IPS-NIHi7 (cell line): ENCODE measurements at regions not wholly inside any gene's neighbourhood (a gene's known extent, or its start where the extent isn't known, plus 50 kb on each side); places are given as distances from the start of the nearest gene placed in this dataset.

Source experiments
- DNase-seq: peaks from one replicate; pipeline ENCODE4 v3.0.0; 2012; ENCODE audit warnings: mixed read lengths; ENCODE audit errors: extremely low spot score

DNA sequence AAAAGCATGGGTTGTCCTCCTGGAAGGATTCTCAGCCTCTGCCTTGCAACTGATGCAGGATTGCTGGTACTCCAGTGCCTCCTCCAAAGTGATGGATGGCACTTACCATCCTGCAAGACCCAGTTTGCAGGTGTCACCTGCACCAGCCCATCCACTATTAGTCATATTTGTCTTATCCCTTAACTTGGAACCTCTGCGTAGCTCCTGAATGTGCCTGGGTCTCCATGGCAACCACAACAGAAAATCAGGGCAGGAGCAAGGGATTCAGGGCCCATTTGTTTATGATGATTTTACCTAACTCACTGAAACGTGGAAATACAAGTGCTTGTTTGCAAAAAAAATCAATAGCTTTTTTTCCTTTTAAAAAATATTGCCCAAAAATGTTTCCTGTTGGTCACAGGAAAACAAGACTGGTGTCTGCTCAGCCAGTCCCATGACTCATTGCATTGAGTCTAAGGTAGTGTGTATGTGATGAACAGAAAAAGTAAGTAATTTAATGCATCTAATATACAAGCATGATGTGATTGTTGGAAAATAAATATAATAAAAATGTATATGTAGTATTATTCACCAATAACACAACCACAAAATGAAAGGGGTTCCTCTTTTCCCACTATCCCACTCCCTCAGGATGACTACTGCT is 1196.3 kb upstream of the TMEM132C start:
- DNase-seq: no peak

GRCh38 chr12:127074161-127074560 is 1192.8 kb upstream of the TMEM132C start:
- no peak for DNase-seq

GRCh38 chr12:127075981-127076380 is 1191.0 kb upstream of the TMEM132C start:
- DNase-seq: no peak

DNA sequence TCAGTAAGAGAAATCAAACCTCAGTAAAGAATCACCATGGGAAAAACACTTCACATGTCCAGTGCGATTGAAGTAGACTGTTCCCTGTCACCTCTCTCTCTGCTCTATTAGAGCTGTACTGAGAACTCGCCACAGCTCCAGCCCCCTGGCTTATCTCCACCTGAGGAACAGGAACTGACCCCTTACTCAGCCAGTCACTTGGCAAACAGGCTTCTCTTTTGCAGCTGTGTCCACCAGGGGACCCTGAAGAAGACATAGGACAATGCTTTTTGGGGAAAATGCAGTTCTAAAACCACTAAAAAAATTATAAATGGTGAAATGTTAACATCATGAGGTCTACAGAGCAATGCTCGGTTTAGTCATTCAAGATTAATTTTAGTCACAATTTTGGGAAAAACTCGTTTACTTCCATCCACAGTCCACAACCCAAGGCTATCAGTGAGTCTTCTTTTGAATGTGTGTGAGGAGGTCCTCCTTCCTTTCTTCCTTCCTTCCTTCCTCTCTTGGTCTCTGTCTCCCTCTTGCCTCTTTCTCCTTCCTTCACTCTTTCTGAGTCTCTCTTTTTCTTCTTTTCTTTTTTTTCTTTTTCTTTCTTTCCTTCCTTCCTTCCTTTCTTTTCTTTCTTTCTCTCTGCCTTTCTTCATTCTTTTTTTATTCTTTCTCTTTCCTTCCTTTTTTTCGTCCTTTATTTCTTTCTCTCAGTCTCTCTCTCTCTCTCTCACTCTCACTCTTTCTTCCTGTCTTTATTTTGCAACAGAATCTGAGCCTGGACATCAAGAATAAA is 1189.5 kb upstream of the TMEM132C start:
- DNase-seq: peak; percentile 27

DNA sequence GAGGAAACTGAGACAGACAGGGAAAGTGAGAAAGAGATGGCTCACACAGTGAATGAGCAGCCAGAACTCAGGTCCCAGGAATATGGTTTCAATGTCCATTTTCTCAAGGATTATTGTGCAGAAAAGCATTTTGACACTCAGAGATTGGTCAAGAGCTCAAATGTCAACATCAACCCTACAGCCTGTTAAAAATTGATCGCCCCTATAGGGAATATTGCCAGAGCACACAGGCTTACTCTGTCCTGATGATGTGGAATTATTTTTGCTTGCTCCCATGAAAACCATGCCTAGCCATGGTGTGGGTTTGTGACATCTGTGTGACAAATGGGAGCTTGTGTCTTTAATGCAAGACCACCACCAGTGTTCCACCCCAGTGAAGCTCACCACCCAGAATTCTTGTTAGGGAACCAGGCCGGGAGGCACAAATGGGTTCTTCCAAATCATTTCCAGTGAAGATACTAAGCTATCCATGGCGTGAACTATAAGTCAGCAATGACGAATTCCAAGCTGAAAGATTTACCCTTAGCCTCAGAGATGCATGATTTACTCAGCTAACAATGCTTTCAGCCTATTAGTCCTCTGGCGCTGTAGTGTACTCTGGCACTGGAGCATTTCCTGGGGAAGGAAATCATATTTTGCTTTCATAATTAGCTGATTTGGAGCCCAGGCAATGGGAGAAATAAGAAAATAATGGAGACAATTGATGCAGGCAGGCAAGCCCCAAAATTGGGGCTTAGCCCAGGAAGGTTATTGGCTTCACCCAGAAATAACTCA is 1188.2 kb upstream of the TMEM132C start:
- no peak for DNase-seq

DNA sequence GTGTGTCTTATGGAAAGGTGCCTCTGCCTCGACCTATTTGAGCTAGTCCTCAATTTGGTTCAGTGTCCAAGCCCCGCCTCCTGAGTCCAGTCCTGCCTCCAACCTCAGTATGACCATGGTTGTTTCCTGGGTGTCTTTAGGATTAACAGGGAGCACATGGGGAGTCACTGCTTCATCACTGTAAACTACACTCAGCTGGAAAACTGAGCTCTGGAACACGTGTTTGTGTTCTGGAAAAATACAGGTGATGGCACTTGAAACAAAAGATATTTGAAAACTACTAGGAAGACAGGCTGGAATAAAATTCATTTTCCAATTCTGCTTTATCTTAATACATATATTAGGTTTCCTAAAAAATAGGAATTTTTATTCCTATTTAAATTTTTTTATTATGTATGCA is 1187.3 kb upstream of the TMEM132C start:
- no peak for DNase-seq

GRCh38 chr12:127081058-127081457 is 1185.9 kb upstream of the TMEM132C start:
- no peak for DNase-seq

GRCh38 chr12:127083008-127083949 is 1183.7 kb upstream of the TMEM132C start:
- DNase-seq: peak; percentile 50

DNA sequence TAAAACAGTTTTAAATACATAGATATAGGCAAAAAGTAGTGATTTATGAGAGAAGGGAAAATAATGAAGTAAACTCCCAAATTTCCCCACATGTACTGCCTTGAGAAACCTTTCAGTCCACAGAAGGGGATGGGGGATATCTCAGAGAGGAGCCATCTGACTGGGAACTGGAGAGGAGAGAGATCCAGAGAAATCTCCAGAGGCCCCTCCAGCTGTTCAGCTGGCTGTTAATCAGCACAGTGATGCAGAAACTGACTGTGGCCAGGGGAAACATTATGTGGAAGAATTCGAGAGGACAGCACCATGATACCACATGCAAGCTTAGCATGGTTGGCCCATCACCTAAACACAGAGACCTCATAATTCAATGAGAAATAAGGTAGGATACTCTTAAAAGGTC is 1165.9 kb upstream of the TMEM132C start:
- DNase-seq: no peak

DNA sequence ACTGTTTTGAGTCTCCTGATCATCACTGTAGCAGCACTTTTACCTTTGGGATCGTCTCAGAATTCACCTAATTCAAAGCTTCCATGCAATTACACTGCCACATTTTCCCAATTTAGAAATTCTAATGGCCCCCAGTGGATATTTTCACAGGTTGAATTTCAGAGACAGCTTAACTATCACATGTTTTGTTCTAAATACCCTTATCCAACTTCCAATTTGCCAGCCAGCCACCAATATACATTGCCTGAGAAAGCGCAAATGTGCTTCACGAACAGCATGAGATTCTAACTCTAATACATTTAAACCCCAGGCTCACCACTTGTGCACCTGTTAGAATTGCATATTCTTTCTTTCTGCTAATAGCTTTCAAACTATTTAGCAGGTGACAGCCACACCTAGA is 1160.9 kb upstream of the TMEM132C start:
- DNase-seq: no peak

DNA sequence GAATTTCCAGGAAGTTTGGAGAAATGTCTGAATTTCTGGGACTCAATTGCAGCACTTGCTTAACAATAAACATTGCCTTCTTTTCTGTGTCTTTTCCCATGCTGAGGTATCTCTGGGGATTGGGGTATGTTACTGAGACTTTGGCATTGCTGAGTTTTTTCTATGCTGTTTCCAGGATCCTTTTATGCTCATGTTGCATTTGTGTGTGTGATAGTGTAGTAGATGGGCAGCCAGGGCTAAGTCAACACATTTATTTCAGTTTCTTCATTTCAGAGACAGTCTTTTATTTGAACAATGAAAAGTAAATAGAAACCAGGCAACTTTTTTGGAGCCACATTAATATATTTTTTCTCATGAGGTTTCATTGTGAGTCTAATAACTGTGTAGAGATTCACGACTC is 1160.3 kb upstream of the TMEM132C start:
- no peak for DNase-seq

DNA sequence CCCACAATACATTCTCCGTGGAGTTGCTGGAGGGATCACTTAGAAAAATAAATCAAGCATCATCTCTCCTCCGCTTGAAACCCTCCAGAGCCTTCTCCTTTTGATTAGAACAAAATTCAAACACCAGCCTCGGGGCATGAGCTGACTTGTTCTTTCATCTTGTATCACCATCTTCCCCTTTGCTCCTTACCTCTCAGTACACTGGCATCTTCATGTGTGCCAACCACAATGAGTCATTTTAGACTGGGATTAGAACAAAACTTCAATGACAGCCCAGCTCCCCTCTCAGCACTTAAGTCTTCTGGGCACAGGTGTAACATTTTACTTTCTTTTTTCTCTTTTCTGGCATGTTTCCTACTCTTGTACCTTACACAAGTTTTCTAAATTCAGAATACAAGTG is 1159.2 kb upstream of the TMEM132C start:
- DNase-seq: no peak

DNA sequence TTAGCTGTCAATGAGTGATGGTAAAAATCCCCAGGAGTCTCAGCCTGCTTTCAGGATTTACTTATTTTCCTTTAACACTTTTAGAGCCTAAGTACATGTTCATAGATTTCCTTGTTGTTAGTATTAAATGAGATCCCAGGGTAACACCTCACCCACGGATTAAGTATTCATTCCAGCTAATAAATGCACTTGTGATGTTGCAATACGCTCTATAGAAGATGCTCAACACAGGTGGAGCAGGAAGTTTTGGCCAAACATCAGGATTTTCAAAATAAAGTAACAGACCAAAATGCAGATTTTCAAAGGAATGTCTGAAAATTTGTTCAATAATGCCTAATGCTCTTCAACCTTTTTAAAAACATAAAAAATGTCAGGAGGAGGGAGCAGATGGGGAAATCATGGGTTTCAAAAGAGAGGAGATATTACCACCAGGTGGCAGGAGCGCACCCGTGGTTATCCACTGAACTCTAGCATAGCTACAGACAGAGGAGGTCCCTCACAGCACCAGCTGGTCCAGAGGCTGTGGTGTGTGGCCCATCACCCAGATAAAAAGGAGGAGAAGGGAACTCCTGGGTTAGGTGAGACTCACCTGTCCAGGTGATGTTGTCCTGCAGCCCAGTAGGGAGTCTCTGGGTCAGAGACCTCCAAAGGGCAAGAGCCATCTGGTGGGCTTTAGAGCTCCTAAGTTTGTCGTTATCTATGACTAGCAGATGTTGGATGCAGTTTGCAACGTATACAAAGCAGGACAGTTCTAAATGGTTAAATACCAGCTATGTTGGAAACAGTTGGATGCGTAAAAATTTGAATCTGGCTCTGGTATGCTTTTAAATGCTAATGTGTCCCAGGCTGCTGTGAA is 1158.4 kb upstream of the TMEM132C start:
- DNase-seq: peak; percentile 75

DNA sequence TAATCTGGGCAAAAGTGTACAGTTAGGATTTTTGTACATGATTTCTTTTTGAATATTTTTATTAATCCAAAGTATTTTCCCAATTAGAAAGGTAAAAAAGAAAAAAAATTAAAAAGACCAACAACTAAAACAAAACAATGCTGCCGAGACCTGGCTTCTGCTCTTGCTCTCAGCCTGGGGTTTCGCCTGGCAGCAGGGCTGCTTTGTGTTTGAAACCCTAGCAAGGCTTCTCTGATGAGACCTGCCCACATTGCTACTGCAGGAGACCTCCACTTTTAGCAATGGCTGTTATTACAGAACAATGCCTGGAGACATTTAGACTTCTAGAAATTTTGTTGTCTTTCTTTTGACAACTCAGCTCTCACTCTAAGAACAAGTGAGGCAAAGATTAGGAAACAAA is 1153.0 kb upstream of the TMEM132C start:
- DNase-seq: peak; percentile 51

DNA sequence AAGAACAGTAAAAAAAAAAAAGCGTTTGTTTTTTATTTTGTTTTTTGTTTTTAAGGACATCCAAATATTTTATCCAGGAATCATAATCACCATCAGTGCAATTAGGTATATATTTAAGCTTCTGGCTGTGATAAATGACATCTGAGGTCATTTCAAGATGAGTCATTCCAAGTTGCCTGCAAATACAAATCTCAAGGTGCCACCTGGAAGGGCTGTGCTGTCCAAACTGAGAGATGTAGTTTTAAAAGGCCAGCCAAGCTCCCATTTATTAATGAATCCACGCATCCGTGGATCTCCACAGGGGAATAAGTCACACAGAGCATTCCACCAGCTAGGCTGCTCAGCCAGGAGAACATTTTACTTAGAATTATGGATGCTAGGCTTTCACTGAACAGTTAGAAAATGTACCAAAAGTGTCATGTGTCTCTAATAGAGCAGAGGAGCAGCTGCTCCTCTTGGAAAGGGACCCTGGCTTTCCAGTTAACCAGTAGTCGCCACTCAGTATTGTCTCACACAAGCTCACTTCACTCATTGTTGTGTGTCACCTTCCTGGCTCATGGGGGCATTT is 1151.4 kb upstream of the TMEM132C start:
- no peak for DNase-seq

DNA sequence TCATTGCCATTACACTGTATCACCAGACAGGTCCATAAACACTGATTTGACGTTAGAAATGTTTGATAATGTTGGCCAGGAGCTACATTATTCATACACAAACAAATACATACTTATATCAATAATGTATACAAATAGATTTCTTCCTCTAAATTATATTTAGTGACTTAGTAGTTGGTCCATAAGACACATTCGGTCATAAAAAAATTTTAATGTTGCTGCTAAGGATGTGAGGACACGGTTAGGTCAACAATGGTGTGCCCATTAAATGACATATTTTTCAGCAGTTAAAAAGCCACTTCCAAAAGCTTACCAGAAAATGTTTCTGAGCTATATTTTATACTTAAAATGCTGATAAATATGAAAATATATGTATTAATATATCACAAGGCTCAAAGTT is 1148.7 kb upstream of the TMEM132C start:
- no peak for DNase-seq

- DNase-seq: no peak
Measured at GRCh38 chr12:127119600-127120140, 1147.3 kb upstream of the TMEM132C start.

- DNase-seq: no peak
Measured at GRCh38 chr12:127120851-127121250, 1146.1 kb upstream of the TMEM132C start.

DNA sequence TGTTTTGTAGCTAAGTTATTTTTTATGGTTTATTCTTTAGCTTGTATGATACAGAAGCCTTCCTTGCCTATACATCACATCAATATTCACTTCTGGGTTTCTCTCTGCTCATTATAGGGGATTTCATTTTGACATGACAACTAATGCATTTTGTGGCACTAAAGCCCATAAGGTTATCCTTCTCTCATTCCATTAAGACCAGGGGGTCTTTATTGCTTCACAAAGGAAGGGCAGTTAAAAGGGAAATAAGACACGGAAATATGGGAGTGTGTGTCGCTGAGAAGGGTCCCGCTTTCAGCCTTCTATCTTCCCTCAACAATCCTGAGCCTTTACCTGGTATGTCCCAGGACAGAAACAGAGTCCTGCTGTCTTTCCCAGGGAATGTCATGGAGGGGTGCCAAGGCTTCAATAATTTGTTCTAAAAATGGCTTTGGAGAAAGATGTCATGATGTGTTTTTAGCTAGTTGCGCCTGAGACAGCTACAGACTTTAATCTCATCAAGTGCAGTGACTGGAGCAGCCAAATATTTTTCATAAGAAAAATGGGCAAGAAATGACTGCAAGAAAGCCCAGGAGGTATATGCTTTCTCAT is 1145.4 kb upstream of the TMEM132C start:
- no peak for DNase-seq
